ENCODE measurements at regions not wholly inside any gene's neighbourhood (a gene's known extent, or its start where the extent isn't known, plus 50 kb on each side); places are given as distances from the start of the nearest gene placed in this dataset.
A peak's percentile ranks its signal among the peaks of the same experiment; 100 is the strongest.

DNA sequence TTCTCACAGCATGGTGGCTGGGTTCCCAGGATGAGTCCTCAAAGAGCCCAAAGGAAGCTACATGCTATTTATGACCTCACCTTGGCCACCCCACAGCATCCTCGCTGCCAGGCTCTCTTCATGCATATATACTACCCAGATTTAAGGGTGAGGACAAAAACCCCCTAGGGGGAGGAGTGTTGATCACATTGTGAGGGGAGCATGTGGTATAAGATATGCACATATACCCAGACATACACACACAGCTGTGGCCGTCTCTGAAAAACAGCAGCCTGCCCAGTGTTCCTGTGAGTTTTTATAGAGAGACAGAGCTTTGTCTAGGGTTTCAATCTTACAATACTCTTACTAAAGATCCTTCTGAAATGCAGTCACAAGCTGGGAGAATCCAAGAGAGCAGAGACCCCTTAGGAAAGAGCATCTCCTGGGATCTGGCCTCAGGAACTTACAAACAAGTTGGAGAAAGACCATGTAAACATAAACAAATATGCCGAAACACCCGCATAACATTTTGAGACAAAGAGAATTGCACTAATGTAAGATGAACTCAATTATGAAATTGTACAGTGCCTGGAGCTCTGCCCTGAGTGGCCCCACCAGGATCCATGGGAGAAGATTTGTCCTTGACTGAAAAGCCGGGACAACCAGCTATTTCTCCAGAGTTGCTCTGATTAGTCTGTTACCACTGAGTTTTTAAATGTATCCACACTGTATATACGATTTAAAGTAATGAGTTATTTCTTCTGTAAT, 146.4 kb downstream of the GADD45G start:
- ChIA-PET POLR2A (interaction anchor here (1.1 kb wide), 1 partner anchor 76 kb away, joined by 4 read pairs; no protein-coding TSS in a partner anchor), SMC1A (ENCODE audit: uncharacterized antibody, unreplicated experiment) (interaction anchor here (1.0 to 1.9 kb wide), 10 partner anchors 8 to 312 kb away, joined by 3 to 8 read pairs (median 4); no protein-coding TSS in a partner anchor), RAD21 (ENCODE audit: unreplicated experiment) (interaction anchor here (0.8 to 3.4 kb wide), 7 partner anchors 8 to 148 kb away, joined by 3 to 21 read pairs (median 4); no protein-coding TSS in a partner anchor), CTCF (interaction anchor here (1.0 to 2.4 kb wide), 5 partner anchors 32 to 150 kb away, joined by 3 to 6 read pairs (median 3); no protein-coding TSS in a partner anchor)
- Histone ChIP-seq H3K27me3 (replicated peaks in 1 of 2; ENCODE audit: control insufficient read depth in 2 of 2, insufficient read depth in 2 of 2, low read length in 1 of 2) (no peaks in the 10 kb centered on the region; a peak in 1 of 4 replicates), H3K79me2 (ENCODE audit: control insufficient read depth, insufficient read depth, low read length) (no peaks in the 10 kb centered on the region), H3K9me3 (replicated peaks; ENCODE audit: control insufficient read depth, insufficient read depth, low read length) (no peaks in the 10 kb centered on the region), H3K36me3 (ENCODE audit: control insufficient read depth in 2 of 2, insufficient read depth in 2 of 2, low read length in 1 of 2) (no peaks in the 10 kb centered on the region), H2AFZ (ENCODE audit: control insufficient read depth, low read depth, low read length) (no peak overlapping the region), H3K27ac (ENCODE audit: control insufficient read depth, insufficient read depth) (no peak overlapping the region), H3K4me1 (ENCODE audit: control insufficient read depth, insufficient read depth, low read length) (peaks cover 3% of the 10 kb centered on the region; the same call in 1 of the 2 replicates), H4K20me1 (ENCODE audit: control insufficient read depth, insufficient read depth) (no peaks in the 10 kb centered on the region), H3K9ac (ENCODE audit: control insufficient read depth, insufficient read depth, low read length) (no peak overlapping the region), H3K4me2 (ENCODE audit: control insufficient read depth, insufficient read depth) (no peak overlapping the region), H3K4me3 (no peak overlapping the region)
- in situ Hi-C loops (cut with MboI) (no loop called here), intact Hi-C loops (cut with micrococcal nuclease; ENCODE audit: unreplicated experiment) (no loop called here)
- WGBS (ENCODE audit: insufficient coverage, insufficient replicate concordance, low lambda C conversion rate, missing lambda C conversion rate), result 48% methylated on average over 6 of the region's 6 CpGs
- no peak for TF ChIP-seq NFXL1 (IDR thresholded peaks at IDR 0.05; ENCODE audit: borderline replicate concordance)
- TF ChIP-seq E4F1 (IDR thresholded peaks at IDR 0.05; ENCODE audit: borderline replicate concordance, partially characterized antibody), result no peak
- TF ChIP-seq GATAD2B (conservative IDR thresholded peaks at IDR 0.05; ENCODE audit: low read depth), result no peak
- no peak for TF ChIP-seq NFYA (IDR thresholded peaks at IDR 0.05; ENCODE audit: borderline replicate concordance, low read depth, low read length)
- no peak for TF ChIP-seq CBX3 (IDR thresholded peaks at IDR 0.05; ENCODE audit: borderline replicate concordance, low read depth)
- TF ChIP-seq CEBPB (IDR thresholded peaks at IDR 0.05; ENCODE audit: borderline replicate concordance in 1 of 2, low read depth in 2 of 2, low read length in 2 of 2), result no peak
- DNase-seq (ENCODE audit: low read depth, low spot score), result no peak
- FAIRE-seq, result no peak
- BruUV-seq (replicated peaks), result no TSS peak
- peak; percentile 36; the same call in 2 of the 3 replicates for ATAC-seq
